ENCODE measurements at regions not wholly inside any gene's neighbourhood (a gene's known extent, or its start where the extent isn't known, plus 50 kb on each side); places are given as distances from the start of the nearest gene placed in this dataset.

- TF ChIP-seq CTCF (IDR thresholded peaks at IDR 0.05; ENCODE audit: low read length) (no peak), EZH2 (IDR thresholded peaks at IDR 0.05; ENCODE audit: borderline replicate concordance, low read length) (no peak)
These were observed 175.4 kb downstream of the MED10 start for GRCh38 chr5:6202968-6203365.
